ENCODE measurements at regions not wholly inside any gene's neighbourhood (a gene's known extent, or its start where the extent isn't known, plus 50 kb on each side); places are given as distances from the start of the nearest gene placed in this dataset.
"Not testable (repeated sequence)": the region's sequence is repeated elsewhere in the genome, so short reads cannot be mapped to it uniquely, and the experiment has no call there.

- DNase-seq = no peak
Measured at GRCh38 chr9:120338340-120338739, 241.6 kb downstream of the CDK5RAP2 start.

GRCh38 chr9:120337131-120337530 lies 242.8 kb downstream of the CDK5RAP2 start:
- no peak for DNase-seq

- no peak for DNase-seq
Measured at GRCh38 chr9:120336753-120337090, 243.2 kb downstream of the CDK5RAP2 start.

- no peak for DNase-seq
Measured at GRCh38 chr9:120336021-120336752, 243.8 kb downstream of the CDK5RAP2 start.

GRCh38 chr9:120331913-120332312 lies 248.1 kb downstream of the CDK5RAP2 start:
- no peak for DNase-seq

GRCh38 chr9:120330031-120330430 lies 249.9 kb downstream of the CDK5RAP2 start:
- DNase-seq = no peak

- DNase-seq = no peak
Measured at GRCh38 chr9:120327322-120327721, 252.6 kb downstream of the CDK5RAP2 start.

- DNase-seq = no peak
Measured at GRCh38 chr9:120326049-120326693, 253.8 kb downstream of the CDK5RAP2 start.

GRCh38 chr9:120324996-120325642 lies 254.8 kb downstream of the CDK5RAP2 start:
- DNase-seq = no peak

- DNase-seq = no peak
Measured at GRCh38 chr9:120324461-120324860, 255.5 kb downstream of the CDK5RAP2 start.

- DNase-seq = no peak
Measured at GRCh38 chr9:120323125-120323524, 256.8 kb downstream of the CDK5RAP2 start.

GRCh38 chr9:120319452-120319851 lies 260.5 kb downstream of the CDK5RAP2 start:
- no peak for DNase-seq

GRCh38 chr9:120315154-120315553 lies 264.8 kb downstream of the CDK5RAP2 start:
- DNase-seq = no peak

- DNase-seq = no peak
Measured at GRCh38 chr9:120312031-120312430, 267.9 kb downstream of the CDK5RAP2 start.

- DNase-seq = no peak
Measured at GRCh38 chr9:120310035-120310434, 269.9 kb downstream of the CDK5RAP2 start.

- DNase-seq = no peak
Measured at GRCh38 chr9:120308495-120308894, 271.5 kb downstream of the CDK5RAP2 start.

GRCh38 chr9:120307599-120307998 lies 272.4 kb downstream of the CDK5RAP2 start:
- no peak for DNase-seq

- no peak for DNase-seq
Measured at GRCh38 chr9:120306561-120306960, 273.4 kb downstream of the CDK5RAP2 start.

- DNase-seq = no peak
Measured at GRCh38 chr9:120306088-120306487, 273.9 kb downstream of the CDK5RAP2 start.

GRCh38 chr9:120304896-120305295 lies 275.1 kb downstream of the CDK5RAP2 start:
- not testable (repeated sequence) for DNase-seq

- DNase-seq = no peak
Measured at GRCh38 chr9:120303519-120303918, 276.4 kb downstream of the CDK5RAP2 start.

GRCh38 chr9:120299785-120300184 lies 280.2 kb downstream of the CDK5RAP2 start:
- no peak for DNase-seq

- no peak for DNase-seq
Measured at GRCh38 chr9:120294003-120294402, 286.0 kb downstream of the CDK5RAP2 start.

- DNase-seq = no peak
Measured at GRCh38 chr9:120292606-120293005, 287.4 kb downstream of the CDK5RAP2 start.

Measured in activated CD4-positive, alpha-beta T cell treated with anti-CD3 and anti-CD28 coated beads, Interleukin-2, amount 50 U/mL, for 4 hours (primary cell).